ENCODE measurements at regions not wholly inside any gene's neighbourhood (a gene's known extent, or its start where the extent isn't known, plus 50 kb on each side); places are given as distances from the start of the nearest gene placed in this dataset.
"Not testable (repeated sequence)": the region's sequence is repeated elsewhere in the genome, so short reads cannot be mapped to it uniquely, and the experiment has no call there.

- DNase-seq (ENCODE audit: low spot score in 2 of 2); intact Hi-C loops (cut with DNase I; ENCODE audit: low total_unique reads); H3K4me3 ChIP-seq (ENCODE audit: low read depth, poor library complexity, severe bottlenecking): not testable (repeated sequence)
- WGBS, 2 donors, result 88 to 93% methylated on average over 2 of the region's 2 CpGs
Observed at GRCh38 chr22:38375784-38376183, 58.6 kb upstream of the CSNK1E start.

- H3K4me3 ChIP-seq (ENCODE audit: low read depth, poor library complexity, severe bottlenecking); intact Hi-C loops (cut with DNase I; ENCODE audit: low total_unique reads); DNase-seq (ENCODE audit: low spot score in 2 of 2): not testable (repeated sequence)
Observed at GRCh38 chr22:38375005-38375404, 57.8 kb upstream of the CSNK1E start.

- WGBS, 2 donors, result 92 to 93% methylated on average over 2 to 3 of the region's 3 CpGs
- H3K4me3 ChIP-seq (ENCODE audit: low read depth, poor library complexity, severe bottlenecking); intact Hi-C loops (cut with DNase I; ENCODE audit: low total_unique reads): not testable (repeated sequence)
- peak in 1 of 2 donors; percentile 54 for DNase-seq (ENCODE audit: low spot score in 2 of 2)
Observed at GRCh38 chr22:38374433-38374831, 57.2 kb upstream of the CSNK1E start.

- intact Hi-C loops (cut with DNase I; ENCODE audit: low total_unique reads); H3K4me3 ChIP-seq (ENCODE audit: low read depth, poor library complexity, severe bottlenecking): not testable (repeated sequence)
- 84 to 89% methylated on average over 3 to 4 of the region's 5 CpGs for WGBS, 2 donors
- DNase-seq (ENCODE audit: low spot score in 2 of 2), result peak in 1 of 2 donors; percentile 66
Observed at GRCh38 chr22:38373783-38374432, 56.7 kb upstream of the CSNK1E start.

GRCh38 chr22:38372665-38373064 lies 55.4 kb upstream of the CSNK1E start:
- H3K4me3 ChIP-seq (ENCODE audit: low read depth, poor library complexity, severe bottlenecking); intact Hi-C loops (cut with DNase I; ENCODE audit: low total_unique reads); DNase-seq (ENCODE audit: low spot score in 2 of 2): not testable (repeated sequence)
- WGBS, 2 donors, result 93 to 95% methylated on average over 4 of the region's 4 CpGs

GRCh38 chr22:38370490-38370889 lies 53.3 kb upstream of the CSNK1E start:
- WGBS, 2 donors, result 82 to 83% methylated on average over 2 to 3 of the region's 3 CpGs
- DNase-seq (ENCODE audit: low spot score in 2 of 2), result peak in 1 of 2 donors; percentile 34
- H3K4me3 ChIP-seq (ENCODE audit: low read depth, poor library complexity, severe bottlenecking); intact Hi-C loops (cut with DNase I; ENCODE audit: low total_unique reads): not testable (repeated sequence)

GRCh38 chr22:38369132-38369531 lies 51.9 kb upstream of the CSNK1E start:
- WGBS, 2 donors, result 28 to 61% methylated on average over 2 of the region's 2 CpGs
- intact Hi-C loops (cut with DNase I; ENCODE audit: low total_unique reads), result not testable (repeated sequence)

More at GRCh38 chr22:38369132-38369531, 51.9 kb upstream of the CSNK1E start:
- DNase-seq (ENCODE audit: low spot score in 2 of 2); H3K4me3 ChIP-seq (ENCODE audit: low read depth, poor library complexity, severe bottlenecking): not testable (repeated sequence)

All from lower leg skin (tissue), 3 donors.